ENCODE measurements at regions not wholly inside any gene's neighbourhood (a gene's known extent, or its start where the extent isn't known, plus 50 kb on each side); places are given as distances from the start of the nearest gene placed in this dataset.

DNA sequence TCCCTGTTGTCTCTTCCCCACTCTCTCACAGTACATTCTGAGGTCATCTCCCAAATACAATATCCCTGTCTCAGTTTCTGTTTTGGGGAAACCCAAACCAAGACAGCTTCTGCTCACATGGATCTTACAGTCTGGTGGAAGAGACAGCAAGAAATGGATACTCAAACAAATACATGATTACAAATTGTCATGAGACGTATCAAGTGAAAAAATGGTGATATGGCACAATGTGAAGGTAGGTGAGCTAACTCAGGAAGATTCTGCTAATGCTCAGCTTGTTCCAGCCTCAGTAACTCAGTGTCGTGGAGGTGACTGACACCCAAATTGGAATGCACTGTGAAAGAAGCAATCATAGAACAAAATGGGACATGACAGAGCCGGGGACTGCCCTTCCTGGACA lies 68.3 kb downstream of the CHST1 start:
- DNase-seq (ENCODE audit: low read depth), result no peak

DNA sequence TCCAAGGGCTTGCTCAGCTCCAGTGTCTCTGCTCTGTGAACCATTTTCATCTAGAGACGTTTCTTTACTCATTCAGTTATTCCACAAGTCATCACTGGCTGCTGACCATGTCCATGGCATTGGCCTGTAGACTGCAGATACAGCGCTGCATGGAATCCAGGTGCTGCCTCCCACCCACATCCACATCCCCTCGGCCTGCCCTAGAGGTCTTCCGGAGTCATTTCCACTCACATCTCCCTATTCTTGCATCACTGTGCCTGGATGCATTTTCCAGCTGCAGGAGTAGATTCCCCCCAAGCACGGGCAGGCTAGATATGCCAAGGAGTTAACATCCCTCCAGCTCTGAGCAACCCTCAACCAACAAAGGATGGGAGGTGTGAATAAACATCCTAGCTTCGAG lies 68.9 kb downstream of the CHST1 start:
- DNase-seq (ENCODE audit: low read depth), result no peak

GRCh38 chr11:45593992-45594391 lies 71.4 kb downstream of the CHST1 start:
- no peak for DNase-seq (ENCODE audit: low read depth)

GRCh38 chr11:45592636-45593035 lies 72.8 kb downstream of the CHST1 start:
- DNase-seq (ENCODE audit: low read depth), result no peak

DNA sequence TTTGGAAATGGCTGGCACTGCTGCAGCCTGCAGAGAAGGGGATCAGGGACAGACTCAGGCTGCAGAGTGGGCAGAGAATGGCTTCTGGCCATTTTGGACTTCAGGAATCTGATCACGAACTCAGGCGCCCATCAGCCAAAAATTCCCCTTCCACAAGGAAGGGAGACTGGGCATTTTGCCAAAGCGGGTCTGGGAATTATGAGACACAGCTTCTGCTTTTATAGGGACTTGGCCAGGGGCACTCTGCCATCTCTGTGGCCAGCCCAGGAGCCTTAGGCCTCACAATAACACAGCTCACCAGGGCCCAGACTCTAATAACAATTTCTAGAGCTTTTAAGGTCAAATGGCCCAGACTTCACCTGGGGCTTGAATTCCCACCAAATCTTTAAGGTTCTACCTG lies 74.7 kb downstream of the CHST1 start:
- DNase-seq (ENCODE audit: low read depth), result no peak

DNA sequence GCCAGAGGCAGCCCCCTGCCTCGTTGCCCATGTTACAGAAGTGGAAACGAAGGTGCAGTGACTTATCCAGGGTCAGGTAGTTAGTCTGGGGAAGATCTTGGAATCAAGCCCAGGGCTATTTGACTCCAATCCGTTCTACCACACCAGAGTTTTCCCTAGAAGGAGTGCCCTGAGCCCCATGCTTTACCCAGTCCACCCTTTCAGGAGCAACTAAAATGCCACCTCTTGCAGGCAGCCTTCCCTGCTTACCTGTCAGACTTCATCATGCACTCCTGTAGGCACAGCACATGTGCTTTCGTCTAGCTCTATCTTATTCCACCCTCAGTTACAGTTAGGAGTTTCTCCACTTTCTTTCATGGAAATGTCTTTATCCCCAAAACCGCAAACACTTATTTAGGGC lies 80.2 kb downstream of the CHST1 start:
- DNase-seq (ENCODE audit: low read depth), result no peak

DNA sequence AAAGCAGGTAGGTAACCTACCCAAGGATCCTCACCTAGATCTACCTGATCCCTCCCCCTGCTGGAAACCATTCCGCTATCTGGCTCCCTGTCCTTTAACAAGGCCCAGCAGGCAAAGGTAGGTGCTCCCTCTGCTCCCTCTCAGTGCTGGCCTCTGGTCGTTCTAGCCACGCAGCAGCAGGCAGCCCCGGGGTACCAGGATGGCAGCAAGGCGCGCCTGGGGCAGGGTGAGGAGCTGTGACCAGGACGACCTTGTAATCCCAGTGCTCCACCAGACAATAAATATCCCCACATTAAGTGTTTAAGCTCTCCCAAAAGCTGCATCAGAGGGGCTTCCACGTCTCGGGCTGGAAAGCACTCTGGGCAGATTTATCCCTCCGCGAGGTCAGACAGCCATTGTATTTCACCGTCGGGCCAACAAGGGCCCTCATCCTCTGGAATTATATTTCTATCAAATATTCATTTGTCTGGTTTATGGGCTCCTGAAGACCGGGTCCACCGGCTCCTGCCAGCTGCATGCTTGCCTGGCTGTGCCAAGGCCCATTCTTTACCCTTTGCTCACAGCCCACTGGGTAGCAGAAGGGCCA lies 81.3 kb downstream of the CHST1 start:
- no peak for DNase-seq (ENCODE audit: low read depth)

DNA sequence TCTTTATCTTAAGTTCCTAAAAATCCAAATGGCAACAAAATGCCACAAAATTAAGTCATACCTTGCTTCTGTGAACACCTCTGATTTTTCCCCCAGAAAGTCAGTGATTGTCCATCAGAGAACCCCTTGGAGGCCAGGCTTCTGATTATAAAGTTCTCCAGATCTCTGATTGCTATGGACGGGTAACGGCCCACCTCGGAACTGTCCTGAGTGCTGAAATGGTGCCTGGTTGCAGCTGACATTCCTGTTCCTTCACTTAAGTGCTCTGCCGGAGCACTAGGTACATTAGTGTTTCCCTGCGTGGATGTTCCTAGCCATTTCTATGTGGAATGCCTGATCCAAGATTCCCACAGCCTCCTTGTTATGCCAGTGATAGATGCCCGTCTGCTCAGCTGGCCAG lies 85.0 kb downstream of the CHST1 start:
- DNase-seq (ENCODE audit: low read depth), result no peak

GRCh38 chr11:45578316-45578715 lies 87.1 kb downstream of the CHST1 start:
- DNase-seq (ENCODE audit: low read depth), result no peak

DNA sequence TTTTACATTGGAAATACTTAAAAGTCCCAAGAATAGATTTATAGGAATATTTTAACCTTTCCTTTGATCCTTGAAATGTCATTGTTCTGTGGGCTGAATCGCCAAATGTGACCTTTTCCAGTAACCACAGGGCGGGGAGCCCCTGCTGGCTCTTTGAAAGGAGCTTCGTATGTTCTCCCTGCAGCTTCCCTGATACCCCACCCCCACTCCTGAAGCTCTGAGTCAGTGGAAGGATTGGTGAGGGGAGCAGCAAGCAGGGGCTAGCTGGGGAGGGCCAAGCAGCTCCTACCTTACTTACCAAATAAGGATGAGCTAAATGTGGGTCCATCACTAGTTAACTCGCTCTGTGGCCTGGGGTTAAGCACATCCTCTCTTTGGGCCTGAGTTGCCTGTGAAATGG lies 87.7 kb downstream of the CHST1 start:
- DNase-seq (ENCODE audit: low read depth), result no peak

- DNase-seq (ENCODE audit: low read depth), result no peak
These were observed 88.8 kb downstream of the CHST1 start for GRCh38 chr11:45576461-45577215.

DNA sequence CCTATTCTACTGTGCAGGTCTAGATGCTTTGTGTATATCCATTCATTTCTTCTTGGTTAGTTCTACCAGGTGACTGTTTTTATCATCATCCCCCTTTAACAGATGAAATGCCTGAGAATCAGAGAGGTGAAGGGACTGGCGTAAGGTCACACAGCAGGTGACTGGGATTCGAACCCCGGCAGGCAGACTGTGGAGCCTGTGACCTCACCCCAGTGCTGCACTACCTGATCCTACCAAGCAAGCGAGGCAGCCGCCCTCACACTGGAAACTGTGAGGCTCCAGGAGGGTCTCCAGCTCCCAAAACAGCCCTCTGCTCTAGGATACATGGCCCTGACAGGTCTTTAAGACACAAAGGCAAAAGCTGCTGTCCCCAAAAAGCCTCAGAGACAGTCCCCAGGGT lies 91.7 kb downstream of the CHST1 start:
- DNase-seq (ENCODE audit: low read depth), result no peak

- DNase-seq (ENCODE audit: low read depth), result no peak
These were observed 92.9 kb downstream of the CHST1 start for GRCh38 chr11:45572354-45573123.

DNA sequence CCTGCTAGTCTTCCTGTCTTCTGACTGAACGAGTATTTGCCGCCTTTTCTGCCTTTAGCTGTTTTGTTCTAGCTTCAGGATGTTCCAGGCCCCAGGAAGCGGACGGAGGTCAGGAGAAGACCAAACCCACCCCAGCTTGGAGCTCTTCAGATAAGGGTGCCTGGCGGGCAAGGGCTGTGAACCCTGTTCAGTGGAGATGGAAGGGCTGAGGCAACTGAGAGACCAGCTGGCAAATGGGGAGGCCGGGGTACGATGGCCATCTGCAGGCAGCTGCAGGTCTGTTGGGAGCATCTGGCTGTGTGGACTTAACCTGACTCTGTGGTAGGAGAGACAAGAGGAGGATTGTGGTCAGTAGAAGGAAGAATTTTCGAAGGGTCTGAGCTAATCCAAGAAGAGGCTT lies 95.6 kb downstream of the CHST1 start:
- no peak for DNase-seq (ENCODE audit: low read depth)

- no peak for DNase-seq (ENCODE audit: low read depth)
These were observed 97.4 kb downstream of the CHST1 start for GRCh38 chr11:45568049-45568448.

GRCh38 chr11:45565446-45565988 lies 99.9 kb downstream of the CHST1 start:
- no peak for DNase-seq (ENCODE audit: low read depth)

DNA sequence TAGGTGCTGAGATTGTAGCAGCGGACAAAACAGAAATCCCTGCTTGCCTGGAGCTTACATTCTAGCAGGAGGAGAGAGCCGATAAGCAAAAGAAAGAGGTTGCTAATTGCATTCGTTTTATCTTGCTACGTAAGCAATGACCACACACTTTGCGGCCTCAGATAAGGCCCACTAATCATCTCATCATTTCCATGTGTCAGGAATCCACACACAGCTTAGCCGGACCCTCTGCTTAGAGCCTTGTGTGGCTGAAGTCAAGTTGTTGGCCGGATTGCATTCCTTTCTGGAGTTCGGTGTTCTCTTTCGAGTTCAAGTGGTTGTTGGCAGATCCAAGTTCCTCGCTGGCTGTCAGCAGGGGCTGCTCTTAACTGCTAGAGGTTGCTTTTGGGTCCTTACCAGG lies 101.6 kb downstream of the CHST1 start:
- no peak for DNase-seq (ENCODE audit: low read depth)

- no peak for DNase-seq (ENCODE audit: low read depth)
These were observed 102.3 kb downstream of the CHST1 start for GRCh38 chr11:45563171-45563570.

DNA sequence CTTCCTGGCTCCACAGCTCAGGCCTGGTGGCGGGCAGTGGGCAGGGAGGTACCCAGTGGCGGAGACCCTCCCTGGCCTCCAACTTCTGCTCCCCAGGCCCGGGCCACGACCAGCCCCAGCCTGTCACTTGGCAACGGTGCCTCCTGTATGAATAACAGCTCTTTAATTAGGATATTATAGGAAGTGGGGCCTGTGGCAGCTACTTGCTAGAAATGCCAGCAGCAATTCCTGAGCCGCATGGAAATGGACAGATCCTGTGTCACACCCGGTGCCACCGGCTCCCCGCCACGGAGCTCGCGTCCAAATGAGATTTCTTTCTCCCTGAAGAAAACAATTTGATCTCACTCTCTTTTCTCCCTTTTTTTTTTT lies 104.5 kb downstream of the CHST1 start:
- DNase-seq (ENCODE audit: low read depth), result no peak

- no peak for DNase-seq (ENCODE audit: low read depth)
These were observed 105.1 kb downstream of the CHST1 start for GRCh38 chr11:45560155-45560912.

DNA sequence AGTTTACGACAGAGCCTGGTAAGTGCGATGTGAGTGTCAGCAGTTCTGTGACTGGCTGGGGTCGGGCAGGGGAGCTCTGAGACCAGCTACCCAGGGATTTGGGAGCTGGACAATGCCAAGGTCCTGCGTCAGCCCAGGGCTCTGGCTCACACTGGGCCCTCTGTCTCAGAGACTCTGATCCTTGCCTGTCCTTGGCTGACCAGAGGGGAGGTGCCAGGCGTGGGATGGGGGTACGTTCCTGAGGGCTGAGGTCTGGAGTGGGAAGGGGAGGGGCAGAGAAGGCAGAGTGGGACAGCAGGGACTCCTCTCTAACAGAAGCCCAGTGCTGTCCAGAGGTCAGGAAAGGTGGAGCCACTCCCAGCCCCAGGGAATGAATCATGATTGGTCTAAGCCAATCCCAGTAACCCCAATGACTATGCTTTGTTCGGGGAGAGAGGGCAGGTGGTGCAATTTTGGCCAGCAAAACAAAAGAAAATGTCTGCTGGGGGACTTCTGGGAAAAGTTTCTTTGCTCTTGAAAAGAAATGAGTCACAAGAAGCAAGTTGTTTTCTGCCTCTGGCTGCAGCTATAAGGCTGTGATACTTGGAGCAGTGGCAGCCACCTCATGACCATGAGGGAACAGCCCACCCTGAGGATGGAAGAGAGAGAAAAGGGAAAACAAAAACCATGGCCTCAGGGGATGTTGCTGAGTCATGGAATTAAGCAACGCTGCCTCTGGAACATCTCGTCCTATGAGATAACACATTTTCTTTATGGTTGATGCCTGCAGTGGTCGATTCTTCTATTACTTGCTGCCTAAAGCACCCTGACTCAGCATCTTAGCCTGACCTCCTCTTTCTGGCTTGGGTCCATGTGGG lies 108.3 kb downstream of the CHST1 start:
- no peak for DNase-seq (ENCODE audit: low read depth)
